NCI-H1417 (cell line): ENCODE measurements at regions not wholly inside any gene's neighbourhood (a gene's known extent, or its start where the extent isn't known, plus 50 kb on each side); places are given as distances from the start of the nearest gene placed in this dataset.

Experiments
- DNase-seq, 3 experiments: peaks; one replicate each; lab custom pipeline; 2025; lab: John Stamatoyannopoulos, UW

GRCh38 chr15:95281470-95281869, 1049.0 kb upstream of the NR2F2 start:
- no peak for DNase-seq

- no peak for DNase-seq
Observed at GRCh38 chr15:95284492-95284891, 1046.0 kb upstream of the NR2F2 start.

GRCh38 chr15:95284933-95285421, 1045.5 kb upstream of the NR2F2 start:
- DNase-seq, result peak in 1 of 3 experiments; percentile 7

GRCh38 chr15:95286352-95286880, 1044.1 kb upstream of the NR2F2 start:
- DNase-seq, result no peak

- DNase-seq, result no peak
Observed at GRCh38 chr15:95287720-95288103, 1042.8 kb upstream of the NR2F2 start.

GRCh38 chr15:95288626-95289025, 1041.9 kb upstream of the NR2F2 start:
- DNase-seq, result no peak

- no peak for DNase-seq
Observed at GRCh38 chr15:95290176-95290974, 1040.1 kb upstream of the NR2F2 start.

GRCh38 chr15:95291898-95292472, 1038.5 kb upstream of the NR2F2 start:
- peak in 2 of 3 experiments; percentile 64 to 66 for DNase-seq

GRCh38 chr15:95292785-95293450, 1037.6 kb upstream of the NR2F2 start:
- no peak for DNase-seq

- no peak for DNase-seq
Observed at GRCh38 chr15:95293456-95294031, 1037.0 kb upstream of the NR2F2 start.

GRCh38 chr15:95295363-95295762, 1035.1 kb upstream of the NR2F2 start:
- DNase-seq, result no peak

GRCh38 chr15:95295896-95296625, 1034.4 kb upstream of the NR2F2 start:
- DNase-seq, result peak in 1 of 3 experiments; percentile 10

GRCh38 chr15:95296643-95297042, 1033.9 kb upstream of the NR2F2 start:
- DNase-seq, result peak in 1 of 3 experiments; percentile 8

GRCh38 chr15:95298729-95299128, 1031.8 kb upstream of the NR2F2 start:
- DNase-seq, result no peak

- DNase-seq, result no peak
Observed at GRCh38 chr15:95300958-95301357, 1029.5 kb upstream of the NR2F2 start.

- DNase-seq, result no peak
Observed at GRCh38 chr15:95302206-95302605, 1028.3 kb upstream of the NR2F2 start.

GRCh38 chr15:95302809-95303208, 1027.7 kb upstream of the NR2F2 start:
- DNase-seq, result no peak

- no peak for DNase-seq
Observed at GRCh38 chr15:95303713-95304112, 1026.8 kb upstream of the NR2F2 start.

- peak in 1 of 3 experiments; percentile 26 for DNase-seq
Observed at GRCh38 chr15:95304151-95304946, 1026.2 kb upstream of the NR2F2 start.

GRCh38 chr15:95304947-95305400, 1025.5 kb upstream of the NR2F2 start:
- DNase-seq, result no peak

- peak in 1 of 3 experiments; percentile 18 for DNase-seq
Observed at GRCh38 chr15:95307115-95307514, 1023.4 kb upstream of the NR2F2 start.
